Liver (tissue), 9 donors: ENCODE measurements at regions not wholly inside any gene's neighbourhood (a gene's known extent, or its start where the extent isn't known, plus 50 kb on each side); places are given as distances from the start of the nearest gene placed in this dataset. TPM values are rescaled to one million over a fixed set of nuclear protein-coding genes. Genes with fewer than 3 reads are reported as not detected.
A peak's percentile ranks its signal among the peaks of the same experiment; 100 is the strongest.

Source experiments
- DNase-seq: peaks from one replicate; pipeline ENCODE4 v3.0.0-alpha.2; 2017; ENCODE audit warnings: low spot score
- H3K27ac ChIP-seq, 2 donors: one replicate each; pipeline ENCODE4 v1.7.0; 2013; ENCODE audit warnings: inconsistent platforms in 2 of 2, low read length in 2 of 2, control low read depth in 1 of 2, low read depth in 1 of 2, mild to moderate bottlenecking in 1 of 2
- H3K27me3 ChIP-seq, 4 donors: one replicate each; pipeline versions ENCODE4 v1.6.1 to v1.7.0; 2013; ENCODE audit warnings: low read length in 3 of 4, inconsistent platforms in 1 of 4, mild to moderate bottlenecking in 1 of 4, moderate library complexity in 1 of 4; ENCODE audit not compliant: control insufficient read depth in 4 of 4, insufficient read depth in 4 of 4
- H3K36me3 ChIP-seq, 4 donors: one replicate each; pipeline versions ENCODE4 v1.6.1 to v1.7.0; 2013; ENCODE audit warnings: low read length in 3 of 4, mild to moderate bottlenecking in 3 of 4, low read depth in 1 of 4, moderate library complexity in 1 of 4; ENCODE audit not compliant: control insufficient read depth in 4 of 4, insufficient read depth in 3 of 4
- H3K4me1 ChIP-seq, 4 donors: one replicate each; pipeline versions ENCODE4 v1.6.1 to v1.7.0; 2013; ENCODE audit warnings: low read length in 3 of 4, mild to moderate bottlenecking in 3 of 4, moderate library complexity in 1 of 4; ENCODE audit not compliant: control insufficient read depth in 4 of 4, insufficient read depth in 4 of 4
- H3K4me3 ChIP-seq, 3 donors: one replicate each; pipeline versions ENCODE4 v1.6.1 to v1.7.0; 2013; ENCODE audit warnings: low read length in 3 of 3, control low read depth in 1 of 3, low read depth in 1 of 3, mild to moderate bottlenecking in 1 of 3
- H3K9ac ChIP-seq, 2 donors: one replicate each; pipeline ENCODE4 v1.7.0; 2013; ENCODE audit warnings: low read length in 2 of 2, mild to moderate bottlenecking in 2 of 2, moderate library complexity in 2 of 2, control low read depth in 1 of 2, low read depth in 1 of 2
- H3K9me3 ChIP-seq, 4 donors: one replicate each; pipeline versions ENCODE4 v1.6.1 to v1.7.0; 2013; ENCODE audit warnings: low read length in 3 of 4; ENCODE audit not compliant: control insufficient read depth in 4 of 4
- ATF3 ChIP-seq: IDR thresholded peaks from 2 replicates; pipeline ENCODE4 v1.6.1; 2016; ENCODE audit warnings: antibody characterized with exemption
- CTCF ChIP-seq: fragments of 150-350 bp; IDR thresholded peaks from 2 replicates; pipeline ENCODE4 v1.5.1; 2017; ENCODE audit warnings: improper control_type of control experiment, low read depth, low read length; ENCODE audit not compliant: missing input control
- EGR1 ChIP-seq, 2 donors: IDR thresholded peaks; 2 replicates each; pipeline ENCODE4 v1.6.1; 2016 to 2018; ENCODE audit warnings: antibody characterized with exemption in 2 of 2, low read depth in 2 of 2
- GABPA ChIP-seq, 2 donors: IDR thresholded peaks in 1 of 2; conservative IDR thresholded peaks in 1 of 2; 2 replicates each; pipeline ENCODE4 v1.6.1; 2016; ENCODE audit warnings: antibody characterized with exemption in 2 of 2, mild to moderate bottlenecking in 1 of 2, moderate library complexity in 1 of 2
- HNF4A ChIP-seq, 2 donors: conservative IDR thresholded peaks; 2 replicates each; pipeline ENCODE4 v1.6.1; 2016; ENCODE audit warnings: antibody characterized with exemption in 2 of 2, mild to moderate bottlenecking in 2 of 2
- JUND ChIP-seq, 2 donors: IDR thresholded peaks; 2 replicates each; pipeline ENCODE4 v1.6.1; 2016; ENCODE audit warnings: antibody characterized with exemption in 2 of 2
- NR2F2 ChIP-seq: IDR thresholded peaks from 2 replicates; pipeline ENCODE4 v1.6.1; 2016; ENCODE audit warnings: antibody characterized with exemption
- RAD21 ChIP-seq, 2 donors: IDR thresholded peaks; 2 replicates each; pipeline ENCODE4 v1.6.1; 2016; ENCODE audit warnings: antibody characterized with exemption in 2 of 2, mild to moderate bottlenecking in 2 of 2
- RXRA ChIP-seq, 2 donors: IDR thresholded peaks; 2 replicates each; pipeline ENCODE4 v1.6.1; 2017 to 2018; ENCODE audit warnings: antibody characterized with exemption in 2 of 2, mild to moderate bottlenecking in 1 of 2
- TAF1 ChIP-seq: conservative IDR thresholded peaks from 2 replicates; pipeline ENCODE4 v1.6.1; 2016; ENCODE audit warnings: antibody characterized with exemption, mild to moderate bottlenecking
- YY1 ChIP-seq: IDR thresholded peaks from 2 replicates; pipeline ENCODE4 v1.6.1; 2016; ENCODE audit warnings: antibody characterized with exemption, mild to moderate bottlenecking
- WGBS: extraction: QIAGEN DNeasy Blood & Tissue Kit; methylation state at CpG from one replicate; pipeline ENCODE4 v1.1.7; 2013; 5-methylcytosine and 5-hydroxymethylcytosine counted together
- small RNA-seq: library from RNA; depleted of rRNA; stranded (forward); fragments of <200 nt; gene quantifications from one replicate; pipeline ENCODE3, GENCODE V24; 2014
- donor health status: healthy.
- donor health status: healthy.
- donor health status: healthy.
- donor health status: healthy.
- donor health status: healthy.

GRCh38 chr13:106621833-106622232, 53.9 kb upstream of the ARGLU1 start:
- H3K4me3 ChIP-seq: no peak overlapping the region
- H3K9me3 ChIP-seq: no peaks in the 10 kb centered on the region
- no peak overlapping the region for H3K27ac ChIP-seq
- peaks cover 0 to 4% (median 0%) of the 10 kb centered on the region in 4 donors for H3K27me3 ChIP-seq
- no peak overlapping the region for H3K9ac ChIP-seq
- WGBS: 63% methylated on average over 1 of the region's 1 CpG
- no peaks in the 10 kb centered on the region for H3K36me3 ChIP-seq
- TF ChIP-seq ATF3 (no peak), TAF1 (no peak), YY1 (no peak), EGR1 (IDR thresholded peaks at IDR 0.05; ENCODE audit: low read depth in 2 of 2) (no peak), GABPA (IDR thresholded peaks at IDR 0.05 in 1 of 2, conservative IDR thresholded peaks at IDR 0.05 in 1 of 2) (no peak), CTCF (no peak), RXRA (IDR thresholded peaks at IDR 0.05) (no peak)
- DNase-seq: no peak
- H3K4me1 ChIP-seq: no peaks in the 10 kb centered on the region

GRCh38 chr13:106619688-106620555, 52.0 kb upstream of the ARGLU1 start:
- TF ChIP-seq GABPA (IDR thresholded peaks at IDR 0.05 in 1 of 2, conservative IDR thresholded peaks at IDR 0.05 in 1 of 2): no peak
- peak; percentile 69 for TF ChIP-seq CTCF
- TF ChIP-seq YY1: peak; percentile 67
- no peak for TF ChIP-seq EGR1 (IDR thresholded peaks at IDR 0.05; ENCODE audit: low read depth in 2 of 2)
- TF ChIP-seq NR2F2: peak; percentile 77
- TF ChIP-seq TAF1: no peak
- TF ChIP-seq RXRA (IDR thresholded peaks at IDR 0.05): peak; percentile 10 to 32
- peak; percentile 8 to 11 for TF ChIP-seq HNF4A (conservative IDR thresholded peaks at IDR 0.05)
- TF ChIP-seq RAD21 (IDR thresholded peaks at IDR 0.05): peak; percentile 87 to 91
- no peak for TF ChIP-seq JUND (IDR thresholded peaks at IDR 0.05)
- Histone ChIP-seq H3K36me3 (no peaks in the 10 kb centered on the region), H3K27ac (no peak overlapping the region), H3K9me3 (no peaks in the 10 kb centered on the region), H3K27me3 (peaks cover 0 to 4% (median 0%) of the 10 kb centered on the region in 4 donors), H3K4me1 (no peaks in the 10 kb centered on the region), H3K4me3 (peak overlapping the region in 2 of 3 donors; percentile 32 to 53), H3K9ac (no peak overlapping the region)
- WGBS: 22% methylated on average over 10 of the region's 10 CpGs
- no peak for DNase-seq

Small RNA genes lying in the stretch of these regions (small RNA-seq; reads per million reads assigned to genes)
- gene MIR1267 (not detected), gene SNORD31B (0.13 reads per million)
